Endothelial cell of umbilical vein (primary cell): ENCODE measurements at regions not wholly inside any gene's neighbourhood (a gene's known extent, or its start where the extent isn't known, plus 50 kb on each side); places are given as distances from the start of the nearest gene placed in this dataset.

Source experiments
- BruUV-seq: library from RNA; stranded (reverse); fragments of 400-500 nt; replicated peaks from 2 replicates; lab custom pipeline; 2021; lab: Mats Ljungman, UMichigan
- CTCF ChIA-PET: fragments of 300-600, 350-600 bp; sonication (Branson Sonifier 250); formaldehyde crosslinking; loops from one replicate; lab custom pipeline; 2021; ENCODE audit warnings: antibody characterized with exemption, inconsistent platforms; lab: Charles Lee
- POLR2A ChIA-PET: fragments of 300-600, 350-600 bp; sonication (Branson Sonifier 250); formaldehyde crosslinking; loops from one replicate; lab custom pipeline; 2021; ENCODE audit warnings: antibody characterized with exemption, inconsistent platforms; lab: Charles Lee
- DNase-seq: peaks from one replicate; pipeline ENCODE4 v3.0.0-alpha.2; 2011; ENCODE audit warnings: low read depth, low spot score
- FAIRE-seq: peaks from 2 replicates; lab custom pipeline; 2011; peaks lifted over from hg19 to GRCh38; lab: Jason Lieb, UNC
- H2AFZ ChIP-seq: 2 replicates; pipeline ENCODE4 v1.6.0; 2012; ENCODE audit warnings: low read depth, low read length, control low read depth, inconsistent platforms
- H3K27ac ChIP-seq: 2 replicates; pipeline ENCODE4 v1.5.1; 2011; ENCODE audit warnings: low read depth, mild to moderate bottlenecking, control low read depth, low read length, moderate library complexity; ENCODE audit not compliant: insufficient read depth
- H3K27me3 ChIP-seq, 2 experiments: 2 replicates each; pipeline versions ENCODE4 v1.6.0 to v1.6.1; 2011; ENCODE audit warnings: low read length in 2 of 2, mixed read lengths in 1 of 2; ENCODE audit not compliant: control insufficient read depth in 2 of 2, insufficient read depth in 2 of 2
- H3K36me3 ChIP-seq, 2 experiments: 2 replicates in 1 of 2; 3 replicates in 1 of 2; pipeline ENCODE4 v1.5.1; 2011; ENCODE audit warnings: low read length in 2 of 2, mild to moderate bottlenecking in 1 of 2, moderate library complexity in 1 of 2; ENCODE audit not compliant: control insufficient read depth in 2 of 2, insufficient read depth in 2 of 2; ENCODE audit errors: extremely low read depth in 1 of 2
- H3K4me1 ChIP-seq: 3 replicates; pipeline ENCODE4 v1.5.1; 2011; ENCODE audit warnings: mild to moderate bottlenecking, low read length; ENCODE audit not compliant: control insufficient read depth, insufficient read depth; ENCODE audit errors: extremely low read depth
- H3K4me2 ChIP-seq: 2 replicates; pipeline ENCODE4 v1.6.1; 2011; ENCODE audit warnings: low read length, control low read depth, mixed read lengths; ENCODE audit not compliant: insufficient read depth
- H3K4me3 ChIP-seq, 3 experiments: fragments of 200-600 bp in 1 of 3; sonication (generic), shearing (Covaris generic) in 1 of 3; replicated peaks in 1 of 3; 2 replicates each; pipeline ENCODE4 v1.5.1; 2011 to 2016; ENCODE audit warnings: control low read depth in 3 of 3, low read length in 3 of 3, mild to moderate bottlenecking in 2 of 3, inconsistent platforms in 1 of 3, low read depth in 1 of 3, moderate library complexity in 1 of 3; ENCODE audit not compliant: insufficient read depth in 1 of 3
- H3K79me2 ChIP-seq: 2 replicates; pipeline ENCODE4 v1.6.0; 2012; ENCODE audit warnings: low read length, inconsistent platforms; ENCODE audit not compliant: control insufficient read depth, insufficient read depth
- H3K9ac ChIP-seq: replicated peaks from 2 replicates; pipeline ENCODE3; 2011; ENCODE audit warnings: low read length, control low read depth; ENCODE audit not compliant: insufficient read depth; ENCODE audit errors: extremely low read depth
- H3K9me1 ChIP-seq: replicated peaks from 3 replicates; pipeline ENCODE4 v1.6.0; 2011; ENCODE audit warnings: mild to moderate bottlenecking, low read length; ENCODE audit not compliant: control insufficient read depth, insufficient read depth; ENCODE audit errors: extremely low read depth
- H3K9me3 ChIP-seq: replicated peaks from 2 replicates; pipeline ENCODE4 v1.5.1; 2012; ENCODE audit warnings: low read length, inconsistent platforms; ENCODE audit not compliant: control insufficient read depth, insufficient read depth
- H4K20me1 ChIP-seq: replicated peaks from 2 replicates; pipeline ENCODE3; 2011; ENCODE audit warnings: mild to moderate bottlenecking, low read length; ENCODE audit not compliant: control insufficient read depth, insufficient read depth; ENCODE audit errors: extremely low read depth
- EZH2 ChIP-seq: IDR thresholded peaks from 2 replicates; pipeline ENCODE4 v1.6.1; 2012; ENCODE audit warnings: borderline replicate concordance, low read depth, mild to moderate bottlenecking, moderate library complexity, low read length, inconsistent platforms; ENCODE audit not compliant: severe bottlenecking
- FOS ChIP-seq: IDR thresholded peaks from 2 replicates; pipeline ENCODE4 v1.6.1; 2011; ENCODE audit warnings: mild to moderate bottlenecking, low read length, moderate library complexity, borderline replicate concordance; ENCODE audit not compliant: insufficient read depth
- GATA2 ChIP-seq: IDR thresholded peaks from 2 replicates; pipeline ENCODE4 v1.7.0; 2011; ENCODE audit warnings: low read depth, mild to moderate bottlenecking, moderate library complexity, mixed read lengths, low read length; ENCODE audit not compliant: insufficient read length, insufficient read depth
- JUN ChIP-seq: IDR thresholded peaks from 2 replicates; pipeline ENCODE4 v1.6.1; 2011; ENCODE audit warnings: borderline replicate concordance, low read depth; ENCODE audit not compliant: insufficient read length, insufficient read depth
- MYC ChIP-seq: IDR thresholded peaks from one replicate; pipeline ENCODE4 v1.6.1; 2011; ENCODE audit warnings: mild to moderate bottlenecking, low read depth, low read length
- POLR2AphosphoS5 ChIP-seq: IDR thresholded peaks from 2 replicates; pipeline ENCODE4 v1.6.1; 2012; ENCODE audit warnings: low read depth, mild to moderate bottlenecking, control low read depth, low read length, moderate library complexity; ENCODE audit not compliant: insufficient read depth
- dilution Hi-C: fragments of 300-500 bp; cut with MboI; formaldehyde crosslinking; loops from one replicate; pipeline ENCODE4 v1.15.0; 2019; ENCODE audit warnings: low sequenced_read_pairs; ENCODE audit not compliant: extremely low pct_ligation_motif_present
- intact Hi-C: fragments of 100-400 bp; cut with micrococcal nuclease; formaldehyde crosslinking; loops from one replicate; pipeline ENCODE4 v1.10.0; 2022
- TF ChIP-seq, protein P1 (sequence below): IDR thresholded peaks from 2 replicates; pipeline ENCODE4 v1.6.1; 2011; ENCODE audit not compliant: insufficient read depth, insufficient read length
- TF ChIP-seq, protein P2 (sequence below), 2 donors: IDR thresholded peaks; 1 replicate in 1 of 2; 2 replicates in 1 of 2; pipeline ENCODE4 v1.5.1; 2011; ENCODE audit warnings: low read length in 2 of 2, mild to moderate bottlenecking in 2 of 2, moderate library complexity in 2 of 2, control low read depth in 1 of 2, inconsistent platforms in 1 of 2, low read depth in 1 of 2; ENCODE audit not compliant: insufficient read depth in 1 of 2; ENCODE audit errors: extremely low read depth in 1 of 2

DNA sequence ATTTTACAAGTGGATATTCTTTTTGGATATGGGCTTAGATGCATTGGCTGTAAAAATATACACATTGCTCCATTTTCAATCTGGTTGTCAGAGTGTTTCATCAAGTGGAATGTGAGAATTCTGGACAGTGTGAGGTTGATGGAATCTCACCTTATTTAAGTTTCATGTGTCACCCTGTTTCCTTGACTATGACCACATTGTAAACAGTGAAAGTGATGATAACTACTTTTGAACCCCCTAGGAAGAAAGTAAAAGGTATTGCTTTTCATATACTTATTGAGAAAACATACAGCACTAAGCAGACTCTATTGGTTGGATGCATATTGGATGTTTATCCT lies 490.5 kb upstream of the RAG2 start:
- no peaks in the 10 kb centered on the region for H3K79me2 ChIP-seq
- TF ChIP-seq, protein P1, sequence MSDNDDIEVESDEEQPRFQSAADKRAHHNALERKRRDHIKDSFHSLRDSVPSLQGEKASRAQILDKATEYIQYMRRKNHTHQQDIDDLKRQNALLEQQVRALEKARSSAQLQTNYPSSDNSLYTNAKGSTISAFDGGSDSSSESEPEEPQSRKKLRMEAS = no peak
- TF ChIP-seq EZH2 (no peak), GATA2 (no peak), MYC (no peak), POLR2AphosphoS5 (no peak)
- H3K4me3 ChIP-seq = no peak overlapping the region
- no peak overlapping the region for H3K4me2 ChIP-seq
- ChIA-PET POLR2A (no interaction called here), CTCF (no interaction called here)
- intact Hi-C loops = no loop called here
- H2AFZ ChIP-seq = no peak overlapping the region
- no peaks in the 10 kb centered on the region for H3K27me3 ChIP-seq
- no peaks in the 10 kb centered on the region for H3K36me3 ChIP-seq
- DNase-seq (no peak), FAIRE-seq (no peak)
- H3K9ac ChIP-seq = no peak overlapping the region
- no peaks in the 10 kb centered on the region for H3K4me1 ChIP-seq
- dilution Hi-C loops = no loop called here
- H3K9me3 ChIP-seq = no peaks in the 10 kb centered on the region
- no TSS peak for BruUV-seq
- no peak overlapping the region for H3K27ac ChIP-seq
- H3K9me1 ChIP-seq = no peaks in the 10 kb centered on the region
- H4K20me1 ChIP-seq = no peaks in the 10 kb centered on the region

DNA sequence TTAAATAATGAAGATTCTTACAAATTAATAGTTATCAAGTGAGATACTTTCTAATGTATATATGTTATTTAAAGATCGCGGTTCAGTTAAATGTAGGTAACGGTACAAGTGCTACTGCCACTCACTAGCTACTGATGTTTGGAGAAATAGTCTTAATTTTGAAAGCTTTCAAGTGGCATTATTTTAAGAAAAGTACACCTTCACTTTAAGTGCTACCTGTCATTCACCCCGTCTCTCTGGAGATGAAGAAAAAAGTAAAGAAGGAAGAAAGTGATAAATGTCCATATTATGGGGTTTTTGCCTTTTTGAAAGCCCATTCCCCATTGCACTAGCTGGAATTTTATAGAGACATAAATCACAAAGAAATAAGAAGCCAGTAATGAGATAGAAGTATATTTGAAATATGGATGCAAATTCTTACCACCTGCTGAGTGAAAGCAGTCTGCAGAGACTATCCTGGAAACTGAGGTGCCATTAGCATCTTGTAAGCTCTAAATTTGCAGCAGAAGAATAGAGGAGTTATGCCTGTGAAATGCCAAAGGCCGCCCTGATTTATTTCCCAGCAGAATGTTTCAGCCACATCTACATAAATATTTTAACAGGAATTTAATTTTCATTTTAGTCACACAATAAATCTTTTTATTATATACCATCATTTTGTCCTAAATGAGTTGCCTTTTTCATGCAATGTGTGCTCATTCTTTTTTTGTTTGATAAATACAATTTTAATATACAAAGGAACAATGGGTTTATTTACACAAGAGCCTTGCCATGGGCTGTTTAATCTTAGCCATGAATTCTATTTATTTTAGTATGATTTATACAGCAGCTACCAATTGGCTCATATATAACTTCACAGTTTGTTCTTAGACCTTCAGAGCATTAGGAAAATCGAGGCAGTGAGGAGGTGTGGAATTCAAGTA lies 489.9 kb upstream of the RAG2 start:
- DNase-seq = no peak
- BruUV-seq = no TSS peak
- H3K4me3 ChIP-seq = no peak overlapping the region
- no peak overlapping the region for H2AFZ ChIP-seq
- POLR2A ChIA-PET = no interaction called here
- FAIRE-seq = no peak
- TF ChIP-seq EZH2 = no peak
- no peak for TF ChIP-seq FOS
- no peak for TF ChIP-seq POLR2AphosphoS5
- TF ChIP-seq GATA2 = no peak
- TF ChIP-seq JUN = no peak
- TF ChIP-seq MYC = no peak
- TF ChIP-seq, protein P2, sequence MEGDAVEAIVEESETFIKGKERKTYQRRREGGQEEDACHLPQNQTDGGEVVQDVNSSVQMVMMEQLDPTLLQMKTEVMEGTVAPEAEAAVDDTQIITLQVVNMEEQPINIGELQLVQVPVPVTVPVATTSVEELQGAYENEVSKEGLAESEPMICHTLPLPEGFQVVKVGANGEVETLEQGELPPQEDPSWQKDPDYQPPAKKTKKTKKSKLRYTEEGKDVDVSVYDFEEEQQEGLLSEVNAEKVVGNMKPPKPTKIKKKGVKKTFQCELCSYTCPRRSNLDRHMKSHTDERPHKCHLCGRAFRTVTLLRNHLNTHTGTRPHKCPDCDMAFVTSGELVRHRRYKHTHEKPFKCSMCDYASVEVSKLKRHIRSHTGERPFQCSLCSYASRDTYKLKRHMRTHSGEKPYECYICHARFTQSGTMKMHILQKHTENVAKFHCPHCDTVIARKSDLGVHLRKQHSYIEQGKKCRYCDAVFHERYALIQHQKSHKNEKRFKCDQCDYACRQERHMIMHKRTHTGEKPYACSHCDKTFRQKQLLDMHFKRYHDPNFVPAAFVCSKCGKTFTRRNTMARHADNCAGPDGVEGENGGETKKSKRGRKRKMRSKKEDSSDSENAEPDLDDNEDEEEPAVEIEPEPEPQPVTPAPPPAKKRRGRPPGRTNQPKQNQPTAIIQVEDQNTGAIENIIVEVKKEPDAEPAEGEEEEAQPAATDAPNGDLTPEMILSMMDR (IDR thresholded peaks at IDR 0.05; ENCODE audit: extremely low read depth in 1 of 2, insufficient read depth in 1 of 2, low read depth in 1 of 2, low read length in 2 of 2) = no peak
- TF ChIP-seq, protein P1 = no peak
- CTCF ChIA-PET = no interaction called here
- no peaks in the 10 kb centered on the region for H3K79me2 ChIP-seq
- no peaks in the 10 kb centered on the region for H3K36me3 ChIP-seq
- H3K27me3 ChIP-seq = no peaks in the 10 kb centered on the region
- intact Hi-C loops (no loop called here), dilution Hi-C loops (no loop called here)
- H3K9me3 ChIP-seq = no peaks in the 10 kb centered on the region
- no peak overlapping the region for H3K4me2 ChIP-seq
- H4K20me1 ChIP-seq = no peaks in the 10 kb centered on the region
- H3K9ac ChIP-seq = no peak overlapping the region
- no peaks in the 10 kb centered on the region for H3K4me1 ChIP-seq
- no peak overlapping the region for H3K27ac ChIP-seq
- H3K9me1 ChIP-seq = no peaks in the 10 kb centered on the region
